Brain microvascular endothelial cell (primary cell): ENCODE measurements at regions not wholly inside any gene's neighbourhood (a gene's known extent, or its start where the extent isn't known, plus 50 kb on each side); places are given as distances from the start of the nearest gene placed in this dataset.

Experiments used
- DNase-seq: peaks from one replicate; pipeline ENCODE4 v3.0.0-alpha.2; 2020
- H3K27ac ChIP-seq: fragments of 250-450 bp; sonication (Bioruptor Pico); 2 replicates; pipeline ENCODE4 v1.5.1; 2020; ENCODE audit warnings: mild to moderate bottlenecking, moderate library complexity
- H3K27me3 ChIP-seq: fragments of 250-450 bp; sonication (Bioruptor Pico); replicated peaks from 2 replicates; pipeline ENCODE4 v1.5.1; 2020; ENCODE audit warnings: mild to moderate bottlenecking
- H3K36me3 ChIP-seq: fragments of 250-450 bp; sonication (Bioruptor Pico); replicated peaks from 2 replicates; pipeline ENCODE4 v1.5.1; 2020; ENCODE audit warnings: mild to moderate bottlenecking
- H3K4me3 ChIP-seq: 2 replicates; pipeline ENCODE4 v1.5.1; 2011; ENCODE audit warnings: low read depth, mild to moderate bottlenecking, control low read depth, low read length, moderate library complexity
- in situ Hi-C: cut with HindIII; loops from 2 replicates; pipeline ENCODE4 v1.10.0; 2017; ENCODE audit warnings: low sequenced_read_pairs, low pct_ligation_motif_present
- TF ChIP-seq, protein P1 (sequence below): IDR thresholded peaks from 2 replicates; pipeline ENCODE4 v1.5.1; 2011; ENCODE audit warnings: low read depth, mild to moderate bottlenecking, moderate library complexity, low read length, control low read depth, inconsistent platforms; ENCODE audit errors: missing control alignments

DNA sequence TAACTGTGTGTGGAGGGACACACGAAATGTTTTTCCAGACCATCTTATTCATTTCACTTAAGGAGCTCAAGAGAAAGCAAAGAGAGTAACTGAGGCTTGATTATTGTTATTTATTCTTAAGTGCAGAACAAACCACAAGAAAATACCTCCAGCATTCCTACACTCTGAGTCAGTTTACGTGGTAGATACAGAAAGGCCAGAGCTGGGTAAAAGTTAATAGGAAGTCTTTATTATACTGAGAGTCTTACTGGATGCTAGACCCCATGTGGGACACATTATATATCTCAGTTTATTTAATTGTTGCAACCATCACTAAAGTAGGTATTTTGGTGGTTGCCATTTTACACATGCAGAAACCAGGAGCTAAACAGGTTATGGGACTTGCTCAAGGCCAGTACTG lies 261.4 kb upstream of the POU2AF2 start:
- in situ Hi-C loops = no loop called here
- Histone ChIP-seq H3K36me3 (no peaks in the 10 kb centered on the region), H3K4me3 (no peak overlapping the region), H3K27me3 (no peaks in the 10 kb centered on the region), H3K27ac (no peak overlapping the region)
- peak; percentile 48 for DNase-seq
- TF ChIP-seq, protein P1, sequence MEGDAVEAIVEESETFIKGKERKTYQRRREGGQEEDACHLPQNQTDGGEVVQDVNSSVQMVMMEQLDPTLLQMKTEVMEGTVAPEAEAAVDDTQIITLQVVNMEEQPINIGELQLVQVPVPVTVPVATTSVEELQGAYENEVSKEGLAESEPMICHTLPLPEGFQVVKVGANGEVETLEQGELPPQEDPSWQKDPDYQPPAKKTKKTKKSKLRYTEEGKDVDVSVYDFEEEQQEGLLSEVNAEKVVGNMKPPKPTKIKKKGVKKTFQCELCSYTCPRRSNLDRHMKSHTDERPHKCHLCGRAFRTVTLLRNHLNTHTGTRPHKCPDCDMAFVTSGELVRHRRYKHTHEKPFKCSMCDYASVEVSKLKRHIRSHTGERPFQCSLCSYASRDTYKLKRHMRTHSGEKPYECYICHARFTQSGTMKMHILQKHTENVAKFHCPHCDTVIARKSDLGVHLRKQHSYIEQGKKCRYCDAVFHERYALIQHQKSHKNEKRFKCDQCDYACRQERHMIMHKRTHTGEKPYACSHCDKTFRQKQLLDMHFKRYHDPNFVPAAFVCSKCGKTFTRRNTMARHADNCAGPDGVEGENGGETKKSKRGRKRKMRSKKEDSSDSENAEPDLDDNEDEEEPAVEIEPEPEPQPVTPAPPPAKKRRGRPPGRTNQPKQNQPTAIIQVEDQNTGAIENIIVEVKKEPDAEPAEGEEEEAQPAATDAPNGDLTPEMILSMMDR = no peak

DNA sequence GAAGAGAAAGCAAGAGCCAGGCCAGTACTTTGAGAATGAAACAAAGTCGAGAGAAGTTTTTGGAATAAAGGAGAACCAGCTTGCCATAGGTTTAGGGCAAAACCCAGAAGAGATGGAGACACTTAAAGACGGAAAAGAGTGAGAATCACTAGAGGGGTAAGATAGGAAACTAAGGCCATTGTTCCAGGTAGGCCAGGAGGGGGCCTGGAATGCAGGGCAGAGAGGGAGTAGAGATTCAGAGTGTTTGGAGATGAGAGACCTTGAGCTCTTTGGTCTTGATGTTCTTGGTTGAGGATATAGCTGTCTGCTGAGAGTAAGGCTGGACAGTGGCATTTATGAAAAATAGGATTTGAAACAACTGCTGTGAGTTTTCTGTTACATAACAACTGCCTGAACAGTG lies 263.3 kb upstream of the POU2AF2 start:
- no peak overlapping the region for H3K27ac ChIP-seq
- no peak overlapping the region for H3K4me3 ChIP-seq
- H3K27me3 ChIP-seq = no peaks in the 10 kb centered on the region
- H3K36me3 ChIP-seq = no peaks in the 10 kb centered on the region
- no peak for DNase-seq
- in situ Hi-C loops = no loop called here
- TF ChIP-seq, protein P1 = no peak

DNA sequence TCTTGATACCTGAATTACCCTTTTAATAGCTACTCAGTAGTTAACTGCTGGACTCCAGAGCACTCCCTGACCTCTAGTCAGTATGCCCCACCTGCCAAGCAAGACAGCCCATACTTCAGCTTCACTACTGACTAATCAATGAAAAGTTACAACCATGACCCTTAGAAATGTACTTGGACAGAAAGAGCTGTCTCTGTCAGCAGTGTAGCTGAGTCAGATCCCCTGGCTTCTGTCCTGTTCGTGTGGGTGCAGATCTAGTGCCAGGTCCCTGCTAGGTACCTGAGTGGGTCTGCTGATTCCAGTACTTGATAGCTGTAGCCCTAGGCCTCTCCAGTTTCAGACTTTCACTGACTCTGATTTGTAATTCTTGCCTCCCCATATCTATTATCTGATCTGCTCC lies 265.8 kb upstream of the POU2AF2 start:
- in situ Hi-C loops = no loop called here
- TF ChIP-seq, protein P1 = no peak
- DNase-seq = no peak
- H3K27me3 ChIP-seq = no peaks in the 10 kb centered on the region
- no peak overlapping the region for H3K4me3 ChIP-seq
- H3K27ac ChIP-seq = no peak overlapping the region
- no peaks in the 10 kb centered on the region for H3K36me3 ChIP-seq

DNA sequence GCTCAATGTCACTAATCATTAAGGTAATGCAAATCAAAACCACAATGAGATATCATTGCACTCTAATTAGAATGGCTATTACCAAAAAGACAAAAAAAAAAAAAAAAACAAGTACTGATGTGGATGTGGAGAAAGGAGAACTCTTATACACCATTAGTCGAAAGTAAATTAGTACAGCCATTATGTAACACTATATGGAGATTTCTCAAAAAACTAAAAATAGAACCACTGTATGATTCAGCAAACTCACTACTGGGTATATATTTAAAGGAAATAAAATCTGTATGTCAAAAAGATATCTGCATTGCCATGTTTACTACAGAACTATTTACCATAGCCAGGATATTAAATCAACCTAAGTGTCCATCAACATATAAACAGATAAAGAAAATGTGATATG lies 265.4 kb upstream of the ARHGAP20 start:
- in situ Hi-C loops = no loop called here
- Histone ChIP-seq H3K4me3 (no peak overlapping the region), H3K27me3 (no peaks in the 10 kb centered on the region), H3K27ac (no peak overlapping the region), H3K36me3 (no peaks in the 10 kb centered on the region)
- TF ChIP-seq, protein P1 = no peak
- DNase-seq = no peak

DNA sequence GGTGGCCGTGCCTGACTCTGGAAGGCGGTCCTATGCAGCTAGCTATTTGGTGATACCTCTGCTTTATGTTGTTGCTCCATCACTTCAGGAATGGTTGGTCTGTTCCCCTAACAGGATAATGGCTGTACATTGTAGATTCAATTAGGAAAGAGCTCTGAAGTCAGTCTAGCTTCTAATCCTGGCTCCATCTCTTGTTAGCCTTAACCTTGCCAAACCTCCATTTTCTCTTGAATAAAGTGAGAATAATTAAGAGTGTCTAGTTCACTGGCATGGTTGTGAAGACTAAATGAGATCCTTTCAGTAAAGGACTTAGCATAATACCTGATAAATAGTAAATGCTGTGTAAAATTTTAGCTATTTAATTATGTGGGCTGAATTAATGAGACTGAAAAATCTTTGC lies 262.5 kb upstream of the ARHGAP20 start:
- no peak for DNase-seq
- Histone ChIP-seq H3K27me3 (no peaks in the 10 kb centered on the region), H3K4me3 (no peak overlapping the region), H3K27ac (no peak overlapping the region), H3K36me3 (no peaks in the 10 kb centered on the region)
- TF ChIP-seq, protein P1 = no peak
- in situ Hi-C loops = no loop called here

DNA sequence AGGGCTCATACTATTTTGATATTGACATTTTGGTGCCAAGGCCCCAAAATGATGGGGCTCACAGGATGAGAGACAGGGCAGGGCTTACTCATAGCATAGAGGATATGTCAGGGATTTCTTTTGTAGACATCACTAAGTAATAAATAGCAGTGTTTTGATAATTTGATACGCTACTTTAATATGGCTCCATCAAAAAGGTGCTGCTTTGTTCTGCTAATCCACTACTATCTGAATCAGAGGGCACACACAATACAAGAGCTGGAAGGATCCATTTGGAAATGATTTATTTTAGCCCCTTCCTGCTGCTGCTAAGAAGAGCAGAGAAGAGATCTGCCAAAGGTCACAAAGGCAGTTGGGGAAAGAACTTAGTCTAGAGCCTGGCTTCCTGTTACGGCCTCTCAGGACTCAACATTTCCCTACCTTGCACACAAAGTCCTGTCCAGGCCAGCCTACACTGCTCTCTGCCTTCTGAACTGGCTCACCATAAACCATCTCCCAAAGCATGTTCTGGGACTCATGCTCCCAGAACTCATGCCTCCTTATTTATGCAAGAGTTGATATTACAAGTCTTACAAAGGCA lies 261.3 kb upstream of the ARHGAP20 start:
- in situ Hi-C loops = no loop called here
- no peak for DNase-seq
- no peak overlapping the region for H3K4me3 ChIP-seq
- H3K36me3 ChIP-seq = no peaks in the 10 kb centered on the region
- TF ChIP-seq, protein P1 = no peak
- no peaks in the 10 kb centered on the region for H3K27me3 ChIP-seq
- peak overlapping the region; percentile 66 for H3K27ac ChIP-seq
